CD14-positive monocyte (primary cell): ENCODE measurements at regions not wholly inside any gene's neighbourhood (a gene's known extent, or its start where the extent isn't known, plus 50 kb on each side); places are given as distances from the start of the nearest gene placed in this dataset.

Source experiments
- DNase-seq, 3 donors: peaks; one replicate each; pipeline ENCODE4 v3.0.0-alpha.2; 2011 to 2022
- H2AFZ ChIP-seq: 2 replicates; pipeline ENCODE4 v1.6.0; 2012; ENCODE audit warnings: mild to moderate bottlenecking, low read depth, low read length, inconsistent platforms; ENCODE audit not compliant: insufficient read depth, poor library complexity, severe bottlenecking
- H3K27ac ChIP-seq, 2 donors: 1 replicate in 1 of 2; 2 replicates in 1 of 2; pipeline ENCODE4 v1.5.1; 2012 to 2013; ENCODE audit warnings: low read length in 2 of 2, control low read depth in 1 of 2, inconsistent platforms in 1 of 2, low read depth in 1 of 2, mild to moderate bottlenecking in 1 of 2
- H3K27me3 ChIP-seq, 2 donors: one replicate each; pipeline versions ENCODE4 v1.6.0 to v1.6.1; 2011 to 2013; ENCODE audit warnings: low read length in 2 of 2; ENCODE audit not compliant: control insufficient read depth in 2 of 2, insufficient read depth in 2 of 2
- H3K36me3 ChIP-seq, 2 donors: replicated peaks in 1 of 2; 1 replicate in 1 of 2; 2 replicates in 1 of 2; pipeline versions ENCODE4 v1.5.1 to v1.6.1; 2012 to 2013; ENCODE audit warnings: low read length in 2 of 2, control low read depth in 1 of 2, inconsistent platforms in 1 of 2, mild to moderate bottlenecking in 1 of 2; ENCODE audit not compliant: insufficient read depth in 2 of 2, control insufficient read depth in 1 of 2
- H3K4me1 ChIP-seq, 2 donors: 1 replicate in 1 of 2; 2 replicates in 1 of 2; pipeline versions ENCODE4 v1.5.1 to v1.6.1; 2012 to 2013; ENCODE audit warnings: low read length in 2 of 2, control low read depth in 1 of 2, inconsistent platforms in 1 of 2, mild to moderate bottlenecking in 1 of 2, moderate library complexity in 1 of 2; ENCODE audit not compliant: insufficient read depth in 2 of 2, control insufficient read depth in 1 of 2
- H3K4me2 ChIP-seq: replicated peaks from 2 replicates; pipeline ENCODE3; 2012; ENCODE audit warnings: low read length, moderate library complexity, mild to moderate bottlenecking; ENCODE audit not compliant: poor library complexity, severe bottlenecking; ENCODE audit errors: extremely low read depth
- H3K4me3 ChIP-seq, 3 experiments: fragments of 200-600 bp in 1 of 3; sonication (generic) in 1 of 3; replicated peaks in 1 of 3; 1 replicate in 2 of 3; 2 replicates in 1 of 3; pipeline ENCODE4 v1.5.1; 2011 to 2013; ENCODE audit warnings: low read length in 3 of 3, mild to moderate bottlenecking in 3 of 3, control low read depth in 2 of 3, low read depth in 2 of 3, inconsistent platforms in 1 of 3, moderate library complexity in 1 of 3
- H3K79me2 ChIP-seq: 2 replicates; pipeline ENCODE4 v1.6.0; 2012; ENCODE audit warnings: mild to moderate bottlenecking, control low read depth, inconsistent platforms, low read length, moderate library complexity; ENCODE audit not compliant: insufficient read depth
- H3K9ac ChIP-seq: 2 replicates; pipeline ENCODE4 v1.6.0; 2017; ENCODE audit warnings: low read length, mild to moderate bottlenecking; ENCODE audit not compliant: insufficient read depth, poor library complexity, severe bottlenecking
- H3K9me3 ChIP-seq, 2 donors: replicated peaks in 1 of 2; 1 replicate in 1 of 2; 2 replicates in 1 of 2; pipeline versions ENCODE4 v1.5.1 to v1.6.1; 2012 to 2013; ENCODE audit warnings: low read length in 2 of 2, control low read depth in 1 of 2; ENCODE audit not compliant: control insufficient read depth in 1 of 2, insufficient read depth in 1 of 2
- H4K20me1 ChIP-seq: 2 replicates; pipeline ENCODE4 v1.6.0; 2012; ENCODE audit warnings: mild to moderate bottlenecking, low read length, control low read depth, moderate library complexity; ENCODE audit not compliant: insufficient read depth
- H3K27ac Mint-ChIP-seq, 7 donors: one replicate each; pipeline ENCODE4 v1.8.0; 2020; ENCODE audit warnings: mild to moderate bottlenecking in 7 of 7, mixed read lengths in 7 of 7, moderate library complexity in 6 of 7, inconsistent platforms in 2 of 7
- H3K27me3 Mint-ChIP-seq, 3 donors: one replicate each; pipeline ENCODE4 v1.8.0; 2021 to 2022; ENCODE audit warnings: low read depth in 3 of 3, mild to moderate bottlenecking in 3 of 3, mixed read lengths in 3 of 3, moderate library complexity in 3 of 3, inconsistent platforms in 1 of 3
- H3K36me3 Mint-ChIP-seq, 2 donors: one replicate each; pipeline ENCODE4 v1.8.0; 2020; ENCODE audit warnings: mixed read lengths in 2 of 2, inconsistent platforms in 1 of 2, mild to moderate bottlenecking in 1 of 2
- H3K4me1 Mint-ChIP-seq: one replicate; pipeline ENCODE4 v1.8.0; 2020; ENCODE audit warnings: mild to moderate bottlenecking, mixed read lengths
- H3K4me3 Mint-ChIP-seq, 2 donors: one replicate each; pipeline ENCODE4 v1.8.0; 2020; ENCODE audit warnings: mild to moderate bottlenecking in 2 of 2, mixed read lengths in 2 of 2, moderate library complexity in 1 of 2
- H3K9me3 Mint-ChIP-seq, 7 donors: one replicate each; pipeline ENCODE4 v1.8.0; 2020 to 2022; ENCODE audit warnings: mixed read lengths in 7 of 7, mild to moderate bottlenecking in 6 of 7, moderate library complexity in 6 of 7, inconsistent platforms in 2 of 7
- CTCF ChIP-seq: fragments of 200-600 bp; IDR thresholded peaks from one replicate; pipeline ENCODE4 v1.8.0; 2022; ENCODE audit warnings: antibody characterized with exemption, mild to moderate bottlenecking
- WGBS: methylation state at CpG from one replicate; pipeline ENCODE4 v1.1.5; 2013; ENCODE audit warnings: missing lambda C conversion rate; ENCODE audit not compliant: insufficient coverage; 5-methylcytosine and 5-hydroxymethylcytosine counted together
- intact Hi-C, 2 donors: fragments of 100-400 bp; cut with micrococcal nuclease; formaldehyde crosslinking; loops; one replicate each; pipeline versions ENCODE4 v1.15.0 to v1.15.1; 2023

GRCh38 chr12:31855427-31855826 is 103.8 kb upstream of the RESF1 start:
- no peak for TF ChIP-seq CTCF
- no peak overlapping the region for H3K4me2 ChIP-seq
- 88% methylated on average over 4 of the region's 5 CpGs for WGBS
- no peaks in the 10 kb centered on the region for H3K27me3 Mint-ChIP-seq
- H2AFZ ChIP-seq: no peak overlapping the region
- intact Hi-C loops: loop anchor here (2.0 to 10.0 kb wide), 2 partner anchors 49 to 51 kb away; no protein-coding TSS in a partner anchor
- peaks cover 17 to 30% of the 10 kb centered on the region in 2 donors for H3K36me3 Mint-ChIP-seq
- no peaks in the 10 kb centered on the region for H3K36me3 ChIP-seq
- peak overlapping the region in 1 of 2 donors; percentile 82 for H3K27ac ChIP-seq
- H3K4me1 ChIP-seq: peaks cover 25 to 31% of the 10 kb centered on the region in 2 donors
- DNase-seq: no peak
- no peak overlapping the region for H3K9ac ChIP-seq
- no peaks in the 10 kb centered on the region for H3K27me3 ChIP-seq
- no peak overlapping the region for H3K4me3 Mint-ChIP-seq
- peak overlapping the region in 3 of 7 donors; percentile 66 to 96 (median 93) for H3K27ac Mint-ChIP-seq
- peak overlapping the region in 1 of 3 experiments; percentile 2 for H3K4me3 ChIP-seq
- peaks cover 23 to 84% (median 69%) of the 10 kb centered on the region in 7 donors for H3K9me3 Mint-ChIP-seq
- H3K4me1 Mint-ChIP-seq: peaks cover 36% of the 10 kb centered on the region
- H4K20me1 ChIP-seq: no peaks in the 10 kb centered on the region
- H3K9me3 ChIP-seq: peaks cover 49% of the 10 kb centered on the region in 2 donors
- H3K79me2 ChIP-seq: no peaks in the 10 kb centered on the region

- Histone ChIP-seq H3K27ac (peak overlapping the region; percentile 70 to 82), H3K27me3 (no peaks in the 10 kb centered on the region), H3K9me3 (peaks cover 42 to 47% of the 10 kb centered on the region in 2 donors), H4K20me1 (no peaks in the 10 kb centered on the region), H3K9ac (no peak overlapping the region), H3K36me3 (no peaks in the 10 kb centered on the region), H3K79me2 (no peaks in the 10 kb centered on the region), H3K4me1 (peaks cover 25 to 26% of the 10 kb centered on the region in 2 donors), H3K4me2 (peak overlapping the region; percentile 31), H3K4me3 (peak overlapping the region in 1 of 3 experiments; percentile 19), H2AFZ (peak overlapping the region; percentile 4)
- H3K27me3 Mint-ChIP-seq: no peaks in the 10 kb centered on the region
- peaks cover 18 to 75% (median 55%) of the 10 kb centered on the region in 7 donors for H3K9me3 Mint-ChIP-seq
- H3K4me1 Mint-ChIP-seq: peaks cover 26% of the 10 kb centered on the region
- H3K27ac Mint-ChIP-seq: peak overlapping the region; percentile 90 to 98 (median 96)
- intact Hi-C loops: loop anchor here (2.0 to 10.0 kb wide), 2 partner anchors 51 to 53 kb away; no protein-coding TSS in a partner anchor
- TF ChIP-seq CTCF: no peak
- H3K36me3 Mint-ChIP-seq: peaks cover 17 to 26% of the 10 kb centered on the region in 2 donors
- DNase-seq: peak in 2 of 3 donors; percentile 49
- peak overlapping the region in 1 of 2 donors; percentile 23 for H3K4me3 Mint-ChIP-seq
Measured at GRCh38 chr12:31853977-31854376, 105.2 kb upstream of the RESF1 start.
